ENCODE measurements at regions not wholly inside any gene's neighbourhood (a gene's known extent, or its start where the extent isn't known, plus 50 kb on each side); places are given as distances from the start of the nearest gene placed in this dataset.

- TF ChIP-seq REST (IDR thresholded peaks at IDR 0.05), result no peak
Observed at GRCh38 chr2:16179701-16180416, 239.5 kb downstream of the MYCN start (continued).

- 93% methylated on average over 7 of the region's 7 CpGs for WGBS
- no peak for TF ChIP-seq CTCF (IDR thresholded peaks at IDR 0.05; ENCODE audit: low read depth, low read length, missing input control)
- no peak for TF ChIP-seq HNF4G (IDR thresholded peaks at IDR 0.05)
- TF ChIP-seq JUND (IDR thresholded peaks at IDR 0.05), result no peak
- TF ChIP-seq FOXA2 (IDR thresholded peaks at IDR 0.05), result no peak
- TF ChIP-seq RAD21 (IDR thresholded peaks at IDR 0.05), result no peak
- TF ChIP-seq EGR1 (IDR thresholded peaks at IDR 0.05; ENCODE audit: low read depth in 2 of 2), result no peak
- TF ChIP-seq HNF4A (conservative IDR thresholded peaks at IDR 0.05), result no peak
- no peak for TF ChIP-seq SP1 (IDR thresholded peaks at IDR 0.05)
- TF ChIP-seq FOXA1 (IDR thresholded peaks at IDR 0.05), result no peak
- no peak for TF ChIP-seq ATF3 (IDR thresholded peaks at IDR 0.05)
- TF ChIP-seq GABPA (IDR thresholded peaks at IDR 0.05 in 1 of 2, conservative IDR thresholded peaks at IDR 0.05 in 1 of 2), result no peak
- TF ChIP-seq YY1 (IDR thresholded peaks at IDR 0.05), result no peak
- no peak for TF ChIP-seq REST (IDR thresholded peaks at IDR 0.05)
- TF ChIP-seq RXRA (IDR thresholded peaks at IDR 0.05), result no peak
- TF ChIP-seq MAX (IDR thresholded peaks at IDR 0.05), result no peak
- no peak for TF ChIP-seq ZBTB33 (IDR thresholded peaks at IDR 0.05)
- TF ChIP-seq NR2F2 (IDR thresholded peaks at IDR 0.05), result no peak
- TF ChIP-seq TAF1 (conservative IDR thresholded peaks at IDR 0.05), result no peak
- no peaks in the 10 kb centered on the region for H3K27me3 ChIP-seq (ENCODE audit: control insufficient read depth in 4 of 4, insufficient read depth in 4 of 4, low read length in 3 of 4)
- H3K27ac ChIP-seq (ENCODE audit: low read depth in 1 of 2, low read length in 2 of 2), result no peak overlapping the region
- H3K4me1 ChIP-seq (ENCODE audit: control insufficient read depth in 4 of 4, insufficient read depth in 4 of 4, low read length in 3 of 4), result no peaks in the 10 kb centered on the region
- no peaks in the 10 kb centered on the region for H3K36me3 ChIP-seq (ENCODE audit: control insufficient read depth in 4 of 4, insufficient read depth in 3 of 4, low read depth in 1 of 4, low read length in 3 of 4)
- no peak for DNase-seq (ENCODE audit: low spot score)
- no peak overlapping the region for H3K4me3 ChIP-seq (ENCODE audit: low read depth in 1 of 3, low read length in 3 of 3)
- H3K9ac ChIP-seq (ENCODE audit: low read depth in 1 of 2, low read length in 2 of 2), result no peak overlapping the region
- no peaks in the 10 kb centered on the region for H3K9me3 ChIP-seq (ENCODE audit: control insufficient read depth in 4 of 4, low read length in 3 of 4)
Observed at GRCh38 chr2:16178551-16179130, 238.3 kb downstream of the MYCN start.
